AG04450 (cell line): ENCODE measurements at regions not wholly inside any gene's neighbourhood (a gene's known extent, or its start where the extent isn't known, plus 50 kb on each side); places are given as distances from the start of the nearest gene placed in this dataset.

Experiments
- CTCF ChIA-PET: fragments of 300-600, 350-600 bp; formaldehyde crosslinking; extraction: SDS; loops from one replicate; lab custom pipeline; 2022; ENCODE audit warnings: antibody characterized with exemption, inconsistent platforms; lab: Charles Lee
- POLR2A ChIA-PET: fragments of 350-600 bp; formaldehyde crosslinking; extraction: SDS; loops from one replicate; lab custom pipeline; 2021; ENCODE audit warnings: antibody characterized with exemption, inconsistent platforms; lab: Yijun Ruan, JAX
- DNase-seq: peaks from one replicate; pipeline ENCODE4 v3.0.0-alpha.2; 2011; ENCODE audit warnings: low read depth, low spot score
- H3K27ac ChIP-seq: one replicate; pipeline ENCODE4 v1.5.1; 2012; ENCODE audit warnings: low read depth, low read length, control low read depth
- H3K27me3 ChIP-seq: one replicate; pipeline ENCODE4 v1.6.0; 2012; ENCODE audit warnings: low read length; ENCODE audit not compliant: control insufficient read depth, insufficient read depth
- H3K4me3 ChIP-seq: 2 replicates; pipeline ENCODE4 v1.5.1; 2011; ENCODE audit warnings: mild to moderate bottlenecking, low read depth, low read length, control low read depth
- H3K9me3 ChIP-seq: 2 replicates; pipeline ENCODE4 v1.5.1; 2012; ENCODE audit warnings: low read length; ENCODE audit not compliant: control insufficient read depth, insufficient read depth
- CTCF ChIP-seq: IDR thresholded peaks from 2 replicates; pipeline ENCODE4 v1.5.1; 2011; ENCODE audit warnings: low read depth, low read length, control low read depth, inconsistent platforms

GRCh38 chrX:69379412-69379811 is 124.7 kb upstream of the NALF2 start:
- H3K9me3 ChIP-seq: no peaks in the 10 kb centered on the region
- ChIA-PET CTCF (no interaction called here), POLR2A (no interaction called here)
- no peak overlapping the region for H3K4me3 ChIP-seq
- H3K27ac ChIP-seq: no peak overlapping the region
- H3K27me3 ChIP-seq: no peaks in the 10 kb centered on the region
- TF ChIP-seq CTCF: no peak
- DNase-seq: no peak

- DNase-seq: no peak
- ChIA-PET POLR2A (no interaction called here), CTCF (no interaction called here)
- H3K27me3 ChIP-seq: no peaks in the 10 kb centered on the region
- no peak for TF ChIP-seq CTCF
- no peak overlapping the region for H3K4me3 ChIP-seq
- H3K9me3 ChIP-seq: no peaks in the 10 kb centered on the region
- no peak overlapping the region for H3K27ac ChIP-seq
These were observed 129.6 kb upstream of the NALF2 start for GRCh38 chrX:69374569-69374968.

- DNase-seq: no peak
- CTCF ChIA-PET: no interaction called here
- Histone ChIP-seq H3K27me3 (no peaks in the 10 kb centered on the region), H3K4me3 (no peak overlapping the region), H3K9me3 (no peaks in the 10 kb centered on the region), H3K27ac (no peak overlapping the region)
- TF ChIP-seq CTCF: no peak
- POLR2A ChIA-PET: no interaction called here
These were observed 131.7 kb upstream of the NALF2 start for GRCh38 chrX:69372435-69372834.

GRCh38 chrX:69371159-69371558 is 133.0 kb upstream of the NALF2 start:
- CTCF ChIA-PET: no interaction called here
- DNase-seq: no peak
- Histone ChIP-seq H3K9me3 (no peaks in the 10 kb centered on the region), H3K27me3 (no peaks in the 10 kb centered on the region), H3K4me3 (no peak overlapping the region), H3K27ac (no peak overlapping the region)
- POLR2A ChIA-PET: no interaction called here
- no peak for TF ChIP-seq CTCF

DNA sequence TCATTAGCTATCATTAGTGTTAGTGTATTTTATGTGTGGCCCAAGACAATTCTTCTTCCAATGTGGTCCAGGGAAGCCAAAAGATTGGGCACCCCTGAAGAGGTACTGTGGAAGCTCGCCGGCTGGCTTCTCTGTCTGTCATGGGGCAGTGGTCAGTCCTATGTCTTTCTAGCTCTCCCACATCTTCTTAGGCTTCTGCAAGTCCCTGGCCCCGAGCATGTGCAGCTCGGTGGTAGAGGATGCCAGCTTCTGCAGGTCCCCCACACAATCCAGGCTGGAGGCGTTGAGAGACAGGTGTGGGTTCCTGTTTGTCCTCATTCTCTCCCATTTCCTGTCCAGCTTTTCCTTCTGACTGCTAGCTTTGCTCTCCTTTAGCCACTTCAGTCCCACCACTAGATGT is 134.1 kb upstream of the NALF2 start:
- ChIA-PET POLR2A (no interaction called here), CTCF (no interaction called here)
- no peak for DNase-seq
- H3K27me3 ChIP-seq: no peaks in the 10 kb centered on the region
- no peak overlapping the region for H3K27ac ChIP-seq
- H3K4me3 ChIP-seq: no peak overlapping the region
- no peaks in the 10 kb centered on the region for H3K9me3 ChIP-seq
- TF ChIP-seq CTCF: no peak
